HepG2 (cell line): ENCODE measurements at regions not wholly inside any gene's neighbourhood (a gene's known extent, or its start where the extent isn't known, plus 50 kb on each side); places are given as distances from the start of the nearest gene placed in this dataset.

Experiments
- CBX2 ChIP-seq, 2 experiments: fragments of 200-600 bp in 1 of 2; sonication (generic); formaldehyde crosslinking in 1 of 2; IDR thresholded peaks; 2 replicates each; pipeline versions ENCODE4 v1.7.0 to v1.8.1; 2018 to 2022; ENCODE audit warnings: low read depth in 2 of 2, low read length in 1 of 2, mild to moderate bottlenecking in 1 of 2, missing genetic modification reagents in 1 of 2
- DPF2 ChIP-seq: sonication (generic); formaldehyde crosslinking; IDR thresholded peaks from 2 replicates; pipeline ENCODE4 v1.4.0; 2020; ENCODE audit warnings: mild to moderate bottlenecking, low read depth, missing genetic modification reagents, borderline replicate concordance
- FIP1L1 ChIP-seq: fragments of 200-400 bp; formaldehyde crosslinking; IDR thresholded peaks from 2 replicates; pipeline ENCODE4 v1.6.1; 2018; ENCODE audit warnings: low read depth, mild to moderate bottlenecking, low read length, moderate library complexity, borderline replicate concordance; ENCODE audit not compliant: insufficient read depth
- FOSL1 ChIP-seq: sonication (generic); formaldehyde crosslinking; IDR thresholded peaks from 2 replicates; pipeline ENCODE4 v1.9.0; 2021; ENCODE audit warnings: missing genetic modification reagents, borderline replicate concordance
- GABPB1 ChIP-seq: IDR thresholded peaks from 2 replicates; pipeline ENCODE4 v1.6.1; 2016; ENCODE audit warnings: mild to moderate bottlenecking, missing genetic modification reagents, moderate library complexity, missing compliant biosample characterization
- GATAD2A ChIP-seq: IDR thresholded peaks from 2 replicates; pipeline ENCODE4 v1.6.1; 2016
- PRPF4 ChIP-seq: fragments of 200-400 bp; formaldehyde crosslinking; IDR thresholded peaks from 2 replicates; pipeline ENCODE4 v1.6.1; 2016; ENCODE audit warnings: low read length, low read depth; ENCODE audit not compliant: poor library complexity, severe bottlenecking
- ZMYM4 ChIP-seq: sonication (generic); formaldehyde crosslinking; IDR thresholded peaks from 2 replicates; pipeline ENCODE4 v1.8.1; 2023; ENCODE audit warnings: mild to moderate bottlenecking, missing genetic modification reagents
- ZSCAN22 ChIP-seq: sonication (generic); formaldehyde crosslinking; IDR thresholded peaks from 2 replicates; pipeline ENCODE4 v1.4.0; 2020; ENCODE audit warnings: mild to moderate bottlenecking, missing genetic modification reagents
- TF ChIP-seq, protein P1 (sequence below): sonication (generic); formaldehyde crosslinking; IDR thresholded peaks from 2 replicates; pipeline ENCODE4 v1.5.0; 2020; ENCODE audit warnings: mild to moderate bottlenecking, missing genetic modification reagents
- TF ChIP-seq, protein P2 (sequence below): sonication (generic); formaldehyde crosslinking; IDR thresholded peaks from 2 replicates; pipeline ENCODE4 v1.5.0; 2020; ENCODE audit warnings: mild to moderate bottlenecking, missing genetic modification reagents, moderate library complexity
- TF ChIP-seq, protein P3 (sequence below): IDR thresholded peaks from 2 replicates; pipeline ENCODE4 v1.6.1; 2016; ENCODE audit warnings: low read depth
- TF ChIP-seq, protein P4 (sequence below): sonication (generic); formaldehyde crosslinking; IDR thresholded peaks from 2 replicates; pipeline ENCODE4 v1.4.0; 2020; ENCODE audit warnings: mild to moderate bottlenecking, missing genetic modification reagents, borderline replicate concordance
- TF ChIP-seq, protein P5 (sequence below), 2 experiments: sonication (generic) in 1 of 2; formaldehyde crosslinking in 1 of 2; IDR thresholded peaks; 2 replicates each; pipeline versions ENCODE4 v1.4.0 to v1.6.1; 2018 to 2020; ENCODE audit warnings: missing genetic modification reagents in 2 of 2, borderline replicate concordance in 1 of 2, low read depth in 1 of 2, mild to moderate bottlenecking in 1 of 2, missing biosample characterization in 1 of 2

DNA sequence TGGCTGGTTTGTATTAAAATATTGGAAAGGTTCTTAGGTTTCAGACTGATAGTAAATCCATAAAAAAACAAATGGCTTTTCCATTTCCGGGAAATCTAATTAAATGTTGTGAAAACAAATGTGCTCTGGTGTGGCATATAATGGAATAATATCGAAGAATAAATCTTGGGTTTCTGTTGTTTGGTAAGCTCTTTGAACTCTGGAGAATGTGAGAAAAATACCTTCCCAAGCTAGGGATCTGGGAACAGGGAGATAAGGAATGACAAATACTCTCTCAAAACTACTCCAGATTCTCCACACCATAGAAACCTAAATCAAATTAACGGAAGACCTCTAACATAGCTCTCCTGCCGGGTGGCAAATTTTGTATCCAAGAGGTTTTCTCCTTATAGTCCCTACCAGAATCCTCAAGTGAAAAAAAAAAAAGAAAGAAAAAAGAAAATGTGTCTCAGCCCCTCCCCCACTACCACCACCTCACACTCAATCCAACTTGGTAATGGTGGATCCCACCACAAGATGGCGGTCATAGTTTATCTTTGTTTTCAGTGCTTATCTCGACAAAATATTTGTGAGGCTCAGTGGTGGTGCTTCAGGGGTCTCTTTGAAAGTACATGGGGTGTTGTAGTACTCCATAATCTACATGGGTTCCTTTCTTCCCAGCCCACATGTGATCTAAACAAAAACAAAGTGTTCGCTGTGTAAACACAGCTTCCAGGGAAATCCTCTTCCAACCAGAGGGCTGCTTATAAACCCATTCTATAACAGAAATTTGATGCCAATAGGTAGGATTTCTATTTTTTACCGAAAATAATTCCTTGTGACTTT, 54.5 kb upstream of the FST start (continued):
- TF ChIP-seq CBX2 (IDR thresholded peaks at IDR 0.05; ENCODE audit: low read depth, low read length) = no peak
- no peak for TF ChIP-seq CBX2 (CRISPR knock-in tag; IDR thresholded peaks at IDR 0.05; ENCODE audit: low read depth)
- TF ChIP-seq FIP1L1 = no peak
- no peak for TF ChIP-seq PRPF4
- TF ChIP-seq GABPB1 (CRISPR knock-in tag) = no peak
- no peak for TF ChIP-seq FOSL1
- TF ChIP-seq, protein P1, sequence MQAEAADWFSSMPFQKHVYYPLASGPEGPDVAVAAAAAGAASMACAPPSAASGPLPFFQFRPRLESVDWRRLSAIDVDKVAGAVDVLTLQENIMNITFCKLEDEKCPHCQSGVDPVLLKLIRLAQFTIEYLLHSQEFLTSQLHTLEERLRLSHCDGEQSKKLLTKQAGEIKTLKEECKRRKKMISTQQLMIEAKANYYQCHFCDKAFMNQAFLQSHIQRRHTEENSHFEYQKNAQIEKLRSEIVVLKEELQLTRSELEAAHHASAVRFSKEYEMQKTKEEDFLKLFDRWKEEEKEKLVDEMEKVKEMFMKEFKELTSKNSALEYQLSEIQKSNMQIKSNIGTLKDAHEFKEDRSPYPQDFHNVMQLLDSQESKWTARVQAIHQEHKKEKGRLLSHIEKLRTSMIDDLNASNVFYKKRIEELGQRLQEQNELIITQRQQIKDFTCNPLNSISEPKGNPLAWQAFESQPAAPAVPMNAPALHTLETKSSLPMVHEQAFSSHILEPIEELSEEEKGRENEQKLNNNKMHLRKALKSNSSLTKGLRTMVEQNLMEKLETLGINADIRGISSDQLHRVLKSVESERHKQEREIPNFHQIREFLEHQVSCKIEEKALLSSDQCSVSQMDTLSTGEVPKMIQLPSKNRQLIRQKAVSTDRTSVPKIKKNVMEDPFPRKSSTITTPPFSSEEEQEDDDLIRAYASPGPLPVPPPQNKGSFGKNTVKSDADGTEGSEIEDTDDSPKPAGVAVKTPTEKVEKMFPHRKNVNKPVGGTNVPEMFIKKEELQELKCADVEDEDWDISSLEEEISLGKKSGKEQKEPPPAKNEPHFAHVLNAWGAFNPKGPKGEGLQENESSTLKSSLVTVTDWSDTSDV (CRISPR knock-in tag) = no peak
- TF ChIP-seq ZMYM4 = peak; percentile 59; the same call in 1 of the 2 replicates
- TF ChIP-seq, protein P2, sequence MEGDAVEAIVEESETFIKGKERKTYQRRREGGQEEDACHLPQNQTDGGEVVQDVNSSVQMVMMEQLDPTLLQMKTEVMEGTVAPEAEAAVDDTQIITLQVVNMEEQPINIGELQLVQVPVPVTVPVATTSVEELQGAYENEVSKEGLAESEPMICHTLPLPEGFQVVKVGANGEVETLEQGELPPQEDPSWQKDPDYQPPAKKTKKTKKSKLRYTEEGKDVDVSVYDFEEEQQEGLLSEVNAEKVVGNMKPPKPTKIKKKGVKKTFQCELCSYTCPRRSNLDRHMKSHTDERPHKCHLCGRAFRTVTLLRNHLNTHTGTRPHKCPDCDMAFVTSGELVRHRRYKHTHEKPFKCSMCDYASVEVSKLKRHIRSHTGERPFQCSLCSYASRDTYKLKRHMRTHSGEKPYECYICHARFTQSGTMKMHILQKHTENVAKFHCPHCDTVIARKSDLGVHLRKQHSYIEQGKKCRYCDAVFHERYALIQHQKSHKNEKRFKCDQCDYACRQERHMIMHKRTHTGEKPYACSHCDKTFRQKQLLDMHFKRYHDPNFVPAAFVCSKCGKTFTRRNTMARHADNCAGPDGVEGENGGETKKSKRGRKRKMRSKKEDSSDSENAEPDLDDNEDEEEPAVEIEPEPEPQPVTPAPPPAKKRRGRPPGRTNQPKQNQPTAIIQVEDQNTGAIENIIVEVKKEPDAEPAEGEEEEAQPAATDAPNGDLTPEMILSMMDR = peak; percentile 86
- TF ChIP-seq DPF2 (CRISPR knock-in tag) = no peak
- TF ChIP-seq, protein P3, sequence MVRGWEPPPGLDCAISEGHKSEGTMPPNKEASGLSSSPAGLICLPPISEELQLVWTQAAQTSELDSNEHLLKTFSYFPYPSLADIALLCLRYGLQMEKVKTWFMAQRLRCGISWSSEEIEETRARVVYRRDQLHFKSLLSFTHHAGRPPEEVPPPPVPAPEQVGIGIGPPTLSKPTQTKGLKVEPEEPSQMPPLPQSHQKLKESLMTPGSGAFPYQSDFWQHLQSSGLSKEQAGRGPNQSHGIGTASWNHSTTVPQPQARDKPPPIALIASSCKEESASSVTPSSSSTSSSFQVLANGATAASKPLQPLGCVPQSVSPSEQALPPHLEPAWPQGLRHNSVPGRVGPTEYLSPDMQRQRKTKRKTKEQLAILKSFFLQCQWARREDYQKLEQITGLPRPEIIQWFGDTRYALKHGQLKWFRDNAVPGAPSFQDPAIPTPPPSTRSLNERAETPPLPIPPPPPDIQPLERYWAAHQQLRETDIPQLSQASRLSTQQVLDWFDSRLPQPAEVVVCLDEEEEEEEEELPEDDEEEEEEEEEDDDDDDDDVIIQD = 0 out of 2 replicates have a peak, but pooled peaks have one; percentile 8
- TF ChIP-seq GATAD2A (CRISPR knock-in tag) = peak; percentile 49; the same call in 1 of the 2 replicates
- TF ChIP-seq, protein P4, sequence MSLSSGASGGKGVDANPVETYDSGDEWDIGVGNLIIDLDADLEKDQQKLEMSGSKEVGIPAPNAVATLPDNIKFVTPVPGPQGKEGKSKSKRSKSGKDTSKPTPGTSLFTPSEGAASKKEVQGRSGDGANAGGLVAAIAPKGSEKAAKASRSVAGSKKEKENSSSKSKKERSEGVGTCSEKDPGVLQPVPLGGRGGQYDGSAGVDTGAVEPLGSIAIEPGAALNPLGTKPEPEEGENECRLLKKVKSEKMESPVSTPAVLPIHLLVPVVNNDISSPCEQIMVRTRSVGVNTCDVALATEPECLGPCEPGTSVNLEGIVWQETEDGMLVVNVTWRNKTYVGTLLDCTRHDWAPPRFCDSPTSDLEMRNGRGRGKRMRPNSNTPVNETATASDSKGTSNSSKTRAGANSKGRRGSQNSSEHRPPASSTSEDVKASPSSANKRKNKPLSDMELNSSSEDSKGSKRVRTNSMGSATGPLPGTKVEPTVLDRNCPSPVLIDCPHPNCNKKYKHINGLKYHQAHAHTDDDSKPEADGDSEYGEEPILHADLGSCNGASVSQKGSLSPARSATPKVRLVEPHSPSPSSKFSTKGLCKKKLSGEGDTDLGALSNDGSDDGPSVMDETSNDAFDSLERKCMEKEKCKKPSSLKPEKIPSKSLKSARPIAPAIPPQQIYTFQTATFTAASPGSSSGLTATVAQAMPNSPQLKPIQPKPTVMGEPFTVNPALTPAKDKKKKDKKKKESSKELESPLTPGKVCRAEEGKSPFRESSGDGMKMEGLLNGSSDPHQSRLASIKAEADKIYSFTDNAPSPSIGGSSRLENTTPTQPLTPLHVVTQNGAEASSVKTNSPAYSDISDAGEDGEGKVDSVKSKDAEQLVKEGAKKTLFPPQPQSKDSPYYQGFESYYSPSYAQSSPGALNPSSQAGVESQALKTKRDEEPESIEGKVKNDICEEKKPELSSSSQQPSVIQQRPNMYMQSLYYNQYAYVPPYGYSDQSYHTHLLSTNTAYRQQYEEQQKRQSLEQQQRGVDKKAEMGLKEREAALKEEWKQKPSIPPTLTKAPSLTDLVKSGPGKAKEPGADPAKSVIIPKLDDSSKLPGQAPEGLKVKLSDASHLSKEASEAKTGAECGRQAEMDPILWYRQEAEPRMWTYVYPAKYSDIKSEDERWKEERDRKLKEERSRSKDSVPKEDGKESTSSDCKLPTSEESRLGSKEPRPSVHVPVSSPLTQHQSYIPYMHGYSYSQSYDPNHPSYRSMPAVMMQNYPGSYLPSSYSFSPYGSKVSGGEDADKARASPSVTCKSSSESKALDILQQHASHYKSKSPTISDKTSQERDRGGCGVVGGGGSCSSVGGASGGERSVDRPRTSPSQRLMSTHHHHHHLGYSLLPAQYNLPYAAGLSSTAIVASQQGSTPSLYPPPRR (CRISPR knock-in tag) = no peak
- TF ChIP-seq ZSCAN22 (CRISPR knock-in tag) = no peak
- TF ChIP-seq, protein P5, sequence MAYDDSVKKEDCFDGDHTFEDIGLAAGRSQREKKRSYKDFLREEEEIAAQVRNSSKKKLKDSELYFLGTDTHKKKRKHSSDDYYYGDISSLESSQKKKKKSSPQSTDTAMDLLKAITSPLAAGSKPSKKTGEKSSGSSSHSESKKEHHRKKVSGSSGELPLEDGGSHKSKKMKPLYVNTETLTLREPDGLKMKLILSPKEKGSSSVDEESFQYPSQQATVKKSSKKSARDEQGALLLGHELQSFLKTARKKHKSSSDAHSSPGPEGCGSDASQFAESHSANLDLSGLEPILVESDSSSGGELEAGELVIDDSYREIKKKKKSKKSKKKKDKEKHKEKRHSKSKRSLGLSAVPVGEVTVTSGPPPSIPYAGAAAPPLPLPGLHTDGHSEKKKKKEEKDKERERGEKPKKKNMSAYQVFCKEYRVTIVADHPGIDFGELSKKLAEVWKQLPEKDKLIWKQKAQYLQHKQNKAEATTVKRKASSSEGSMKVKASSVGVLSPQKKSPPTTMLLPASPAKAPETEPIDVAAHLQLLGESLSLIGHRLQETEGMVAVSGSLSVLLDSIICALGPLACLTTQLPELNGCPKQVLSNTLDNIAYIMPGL (CRISPR knock-in tag; IDR thresholded peaks at IDR 0.05; ENCODE audit: borderline replicate concordance in 1 of 2, low read depth in 1 of 2) = 0 out of 4 replicates have a peak, but pooled peaks of 1 of the 2 experiments have one; percentile 49
